ENCODE measurements at regions not wholly inside any gene's neighbourhood (a gene's known extent, or its start where the extent isn't known, plus 50 kb on each side); places are given as distances from the start of the nearest gene placed in this dataset.
A peak's percentile ranks its signal among the peaks of the same experiment; 100 is the strongest.

GRCh38 chr6:156359912-156360311, 417.3 kb upstream of the ARID1B start:
- DNase-seq: no peak
- no peak overlapping the region for H3K4me2 ChIP-seq (ENCODE audit: low read depth, low read length)

GRCh38 chr6:156352861-156353260, 424.3 kb upstream of the ARID1B start:
- Histone ChIP-seq H3K4me1 (ENCODE audit: low read length) (no peaks in the 10 kb centered on the region), H3K9me3 (replicated peaks; ENCODE audit: insufficient read depth, low read length) (no peaks in the 10 kb centered on the region), H3K79me2 (ENCODE audit: low read length) (no peaks in the 10 kb centered on the region), H3F3A (ENCODE audit: insufficient read depth, low read length) (no peaks in the 10 kb centered on the region), H3K4me3 (ENCODE audit: low read length) (no peak overlapping the region), H3K9ac (ENCODE audit: low read length) (no peak overlapping the region), H3K27ac (ENCODE audit: low read length) (no peak overlapping the region), H3K36me3 (replicated peaks; ENCODE audit: insufficient read depth, low read length) (no peaks in the 10 kb centered on the region), H2AFZ (ENCODE audit: low read length) (no peak overlapping the region), H3K9me2 (replicated peaks; ENCODE audit: insufficient read depth, low read length) (no peaks in the 10 kb centered on the region), H4K20me1 (ENCODE audit: insufficient read depth, low read length) (no peaks in the 10 kb centered on the region), H3K27me3 (replicated peaks; ENCODE audit: insufficient read depth, low read length) (no peaks in the 10 kb centered on the region), H3K4me2 (ENCODE audit: low read depth, low read length) (no peak overlapping the region)
- DNase-seq: no peak
- TF ChIP-seq, protein P1, sequence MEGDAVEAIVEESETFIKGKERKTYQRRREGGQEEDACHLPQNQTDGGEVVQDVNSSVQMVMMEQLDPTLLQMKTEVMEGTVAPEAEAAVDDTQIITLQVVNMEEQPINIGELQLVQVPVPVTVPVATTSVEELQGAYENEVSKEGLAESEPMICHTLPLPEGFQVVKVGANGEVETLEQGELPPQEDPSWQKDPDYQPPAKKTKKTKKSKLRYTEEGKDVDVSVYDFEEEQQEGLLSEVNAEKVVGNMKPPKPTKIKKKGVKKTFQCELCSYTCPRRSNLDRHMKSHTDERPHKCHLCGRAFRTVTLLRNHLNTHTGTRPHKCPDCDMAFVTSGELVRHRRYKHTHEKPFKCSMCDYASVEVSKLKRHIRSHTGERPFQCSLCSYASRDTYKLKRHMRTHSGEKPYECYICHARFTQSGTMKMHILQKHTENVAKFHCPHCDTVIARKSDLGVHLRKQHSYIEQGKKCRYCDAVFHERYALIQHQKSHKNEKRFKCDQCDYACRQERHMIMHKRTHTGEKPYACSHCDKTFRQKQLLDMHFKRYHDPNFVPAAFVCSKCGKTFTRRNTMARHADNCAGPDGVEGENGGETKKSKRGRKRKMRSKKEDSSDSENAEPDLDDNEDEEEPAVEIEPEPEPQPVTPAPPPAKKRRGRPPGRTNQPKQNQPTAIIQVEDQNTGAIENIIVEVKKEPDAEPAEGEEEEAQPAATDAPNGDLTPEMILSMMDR (IDR thresholded peaks at IDR 0.05; ENCODE audit: low read length): no peak
- TF ChIP-seq EZH2 (optimal IDR thresholded peaks at IDR 0.05; ENCODE audit: low read depth, low read length) (no peak), EZH2phosphoT487 (IDR thresholded peaks at IDR 0.05; ENCODE audit: low read length) (no peak)

More at GRCh38 chr6:156359912-156360311, 417.3 kb upstream of the ARID1B start:
- no peak overlapping the region for H2AFZ ChIP-seq (ENCODE audit: low read length)
- H3K9me3 ChIP-seq (replicated peaks; ENCODE audit: insufficient read depth, low read length): no peaks in the 10 kb centered on the region
- H3K36me3 ChIP-seq (replicated peaks; ENCODE audit: insufficient read depth, low read length): no peaks in the 10 kb centered on the region
- H3K79me2 ChIP-seq (ENCODE audit: low read length): no peaks in the 10 kb centered on the region
- H3K27me3 ChIP-seq (replicated peaks; ENCODE audit: insufficient read depth, low read length): no peaks in the 10 kb centered on the region
- H3K4me1 ChIP-seq (ENCODE audit: low read length): no peaks in the 10 kb centered on the region
- H3F3A ChIP-seq (ENCODE audit: insufficient read depth, low read length): no peaks in the 10 kb centered on the region
- H3K4me3 ChIP-seq (ENCODE audit: low read length): no peak overlapping the region
- no peak overlapping the region for H3K27ac ChIP-seq (ENCODE audit: low read length)
- H4K20me1 ChIP-seq (ENCODE audit: insufficient read depth, low read length): no peaks in the 10 kb centered on the region
- H3K9me2 ChIP-seq (replicated peaks; ENCODE audit: insufficient read depth, low read length): no peaks in the 10 kb centered on the region
- TF ChIP-seq, protein P1 (IDR thresholded peaks at IDR 0.05; ENCODE audit: low read length): peak; percentile 11; the same call in 1 of the 2 replicates
- no peak for TF ChIP-seq EZH2phosphoT487 (IDR thresholded peaks at IDR 0.05; ENCODE audit: low read length)
- TF ChIP-seq EZH2 (optimal IDR thresholded peaks at IDR 0.05; ENCODE audit: low read depth, low read length): no peak
- H3K9ac ChIP-seq (ENCODE audit: low read length): no peak overlapping the region

DNA sequence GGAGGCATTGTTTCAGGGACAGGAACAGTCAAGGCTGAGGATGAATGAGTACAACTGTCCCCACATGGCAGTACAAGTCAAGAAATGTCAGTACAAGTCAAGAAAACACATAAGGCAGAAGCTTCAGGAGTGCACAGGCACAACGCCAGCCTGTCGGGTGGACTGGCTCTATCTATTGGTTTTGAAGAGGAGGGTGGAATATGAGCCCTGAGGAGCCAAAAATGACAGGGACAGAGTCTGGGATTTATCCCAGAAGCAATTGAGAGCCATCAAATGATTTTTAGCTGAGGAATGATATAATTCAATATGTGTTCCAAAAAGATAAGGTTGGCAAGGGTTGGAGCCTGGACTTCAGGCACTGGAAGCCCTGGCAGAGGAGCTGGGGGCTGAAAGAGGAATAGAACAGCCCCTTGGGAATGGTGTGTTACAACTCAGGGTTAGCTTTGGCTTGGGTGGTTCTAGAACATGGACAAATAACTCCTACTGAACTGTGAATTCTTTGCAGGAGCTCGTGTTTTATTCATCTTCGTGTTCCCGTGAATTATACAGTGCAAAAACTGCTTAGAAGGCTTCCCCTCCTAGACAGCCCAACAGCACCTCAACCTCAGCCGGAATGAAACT, 425.7 kb upstream of the ARID1B start:
- DNase-seq: no peak
- Histone ChIP-seq H3K9ac (ENCODE audit: low read length) (no peak overlapping the region), H3K9me2 (replicated peaks; ENCODE audit: insufficient read depth, low read length) (no peaks in the 10 kb centered on the region), H3K27ac (ENCODE audit: low read length) (no peak overlapping the region), H4K20me1 (ENCODE audit: insufficient read depth, low read length) (no peaks in the 10 kb centered on the region), H3K4me3 (ENCODE audit: low read length) (no peak overlapping the region), H3F3A (ENCODE audit: insufficient read depth, low read length) (no peaks in the 10 kb centered on the region), H3K79me2 (ENCODE audit: low read length) (no peaks in the 10 kb centered on the region), H3K4me1 (ENCODE audit: low read length) (no peaks in the 10 kb centered on the region), H3K27me3 (replicated peaks; ENCODE audit: insufficient read depth, low read length) (no peaks in the 10 kb centered on the region), H3K9me3 (replicated peaks; ENCODE audit: insufficient read depth, low read length) (no peaks in the 10 kb centered on the region), H3K4me2 (ENCODE audit: low read depth, low read length) (no peak overlapping the region), H2AFZ (ENCODE audit: low read length) (no peak overlapping the region), H3K36me3 (replicated peaks; ENCODE audit: insufficient read depth, low read length) (no peaks in the 10 kb centered on the region)
- TF ChIP-seq, protein P1 (IDR thresholded peaks at IDR 0.05; ENCODE audit: low read length): no peak
- no peak for TF ChIP-seq EZH2 (optimal IDR thresholded peaks at IDR 0.05; ENCODE audit: low read depth, low read length)
- TF ChIP-seq EZH2phosphoT487 (IDR thresholded peaks at IDR 0.05; ENCODE audit: low read length): no peak
